Stimulated activated naive CD8-positive, alpha-beta T cell treated with anti-CD3 and anti-CD28 coated beads, Interleukin-15, Interleukin-2, amounts not matched to agents 100 ng/mL and 50 ng/mL, for 24 hours (primary cell): ENCODE measurements at regions not wholly inside any gene's neighbourhood (a gene's known extent, or its start where the extent isn't known, plus 50 kb on each side); places are given as distances from the start of the nearest gene placed in this dataset.

ENCODE experiments used
- H3K27ac Mint-ChIP-seq: one replicate; pipeline ENCODE4 v1.8.0; 2021; ENCODE audit warnings: mild to moderate bottlenecking, mixed read lengths
- H3K27me3 Mint-ChIP-seq: one replicate; pipeline ENCODE4 v1.8.0; 2021; ENCODE audit warnings: mixed read lengths
- H3K36me3 Mint-ChIP-seq: one replicate; pipeline ENCODE4 v1.8.0; 2021; ENCODE audit warnings: low read depth, mixed read lengths
- H3K4me1 Mint-ChIP-seq: one replicate; pipeline ENCODE4 v1.8.0; 2021; ENCODE audit warnings: low read depth, mixed read lengths
- H3K4me3 Mint-ChIP-seq: one replicate; pipeline ENCODE4 v1.8.0; 2021; ENCODE audit warnings: mild to moderate bottlenecking, mixed read lengths
- H3K9me3 Mint-ChIP-seq: one replicate; pipeline ENCODE4 v1.8.0; 2021; ENCODE audit warnings: mixed read lengths

DNA sequence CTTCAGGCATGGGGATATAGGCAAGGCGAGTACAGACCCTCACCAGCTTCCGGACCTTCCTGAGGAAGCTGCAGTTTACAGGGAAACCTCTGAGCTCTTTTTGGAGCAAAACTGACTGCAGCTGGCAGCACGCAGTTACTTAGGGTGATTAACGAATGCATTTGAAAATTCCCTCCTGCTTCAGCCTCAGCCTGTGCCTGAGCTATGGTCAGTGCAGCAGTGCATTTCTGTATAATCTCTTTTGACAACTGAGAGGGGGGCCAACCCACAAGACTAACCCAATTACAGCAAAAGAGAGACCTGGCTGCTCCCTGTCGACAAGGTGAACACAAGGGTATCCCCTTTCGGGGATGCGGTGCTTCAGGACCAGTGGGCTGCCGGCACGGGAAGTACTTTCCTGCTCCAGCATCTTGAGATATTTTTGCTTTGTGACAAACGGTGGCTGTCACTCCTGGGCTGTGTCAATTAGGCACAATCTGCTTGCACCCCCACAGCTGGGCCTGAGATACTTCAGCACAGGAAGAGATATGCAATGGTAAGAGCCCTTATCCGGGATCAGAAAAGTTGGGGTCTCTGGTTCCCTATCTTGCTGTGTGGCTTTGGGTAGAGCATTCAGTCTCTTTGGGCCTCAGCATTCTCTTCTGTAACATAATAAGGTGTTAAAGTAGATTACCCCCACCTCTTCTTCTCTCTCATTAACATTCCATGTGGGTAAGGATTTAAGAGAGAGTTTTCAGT lies 141.0 kb downstream of the TMEM17 start:
- Mint-ChIP-seq H3K36me3 (no peaks in the 10 kb centered on the region), H3K4me3 (no peak overlapping the region), H3K27ac (no peak overlapping the region), H3K4me1 (peaks cover 7% of the 10 kb centered on the region), H3K27me3 (no peaks in the 10 kb centered on the region), H3K9me3 (no peaks in the 10 kb centered on the region)

- no peaks in the 10 kb centered on the region for H3K27me3 Mint-ChIP-seq
- no peak overlapping the region for H3K27ac Mint-ChIP-seq
- H3K4me1 Mint-ChIP-seq = peaks cover 7% of the 10 kb centered on the region
- no peaks in the 10 kb centered on the region for H3K9me3 Mint-ChIP-seq
- H3K36me3 Mint-ChIP-seq = no peaks in the 10 kb centered on the region
- no peak overlapping the region for H3K4me3 Mint-ChIP-seq
Observed at GRCh38 chr2:62363166-62363565, 142.8 kb downstream of the TMEM17 start.

- H3K4me1 Mint-ChIP-seq = peaks cover 7% of the 10 kb centered on the region
- no peaks in the 10 kb centered on the region for H3K27me3 Mint-ChIP-seq
- no peak overlapping the region for H3K27ac Mint-ChIP-seq
- no peaks in the 10 kb centered on the region for H3K9me3 Mint-ChIP-seq
- no peak overlapping the region for H3K4me3 Mint-ChIP-seq
- no peaks in the 10 kb centered on the region for H3K36me3 Mint-ChIP-seq
Observed at GRCh38 chr2:62362561-62362960, 143.4 kb downstream of the TMEM17 start.

DNA sequence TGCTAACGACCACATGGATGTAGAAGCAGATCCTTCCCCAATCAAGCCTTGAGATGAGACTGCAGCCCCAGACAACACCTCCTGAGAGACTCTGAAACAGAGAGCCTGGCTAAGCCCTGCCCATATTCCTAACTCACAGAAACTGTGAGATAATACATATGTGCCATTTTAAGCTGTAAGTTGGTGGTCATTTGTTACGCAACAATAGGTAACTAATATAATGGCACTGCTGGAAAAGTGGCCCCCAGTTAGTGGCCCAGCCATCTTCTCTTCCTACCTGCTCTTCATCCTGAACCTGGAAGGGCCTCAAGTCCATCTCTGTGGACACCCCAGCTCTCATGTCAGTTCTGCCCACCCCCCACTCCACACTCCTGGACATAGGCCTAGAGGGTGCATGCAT lies 144.0 kb downstream of the TMEM17 start:
- peaks cover 7% of the 10 kb centered on the region for H3K4me1 Mint-ChIP-seq
- H3K36me3 Mint-ChIP-seq = no peaks in the 10 kb centered on the region

DNA sequence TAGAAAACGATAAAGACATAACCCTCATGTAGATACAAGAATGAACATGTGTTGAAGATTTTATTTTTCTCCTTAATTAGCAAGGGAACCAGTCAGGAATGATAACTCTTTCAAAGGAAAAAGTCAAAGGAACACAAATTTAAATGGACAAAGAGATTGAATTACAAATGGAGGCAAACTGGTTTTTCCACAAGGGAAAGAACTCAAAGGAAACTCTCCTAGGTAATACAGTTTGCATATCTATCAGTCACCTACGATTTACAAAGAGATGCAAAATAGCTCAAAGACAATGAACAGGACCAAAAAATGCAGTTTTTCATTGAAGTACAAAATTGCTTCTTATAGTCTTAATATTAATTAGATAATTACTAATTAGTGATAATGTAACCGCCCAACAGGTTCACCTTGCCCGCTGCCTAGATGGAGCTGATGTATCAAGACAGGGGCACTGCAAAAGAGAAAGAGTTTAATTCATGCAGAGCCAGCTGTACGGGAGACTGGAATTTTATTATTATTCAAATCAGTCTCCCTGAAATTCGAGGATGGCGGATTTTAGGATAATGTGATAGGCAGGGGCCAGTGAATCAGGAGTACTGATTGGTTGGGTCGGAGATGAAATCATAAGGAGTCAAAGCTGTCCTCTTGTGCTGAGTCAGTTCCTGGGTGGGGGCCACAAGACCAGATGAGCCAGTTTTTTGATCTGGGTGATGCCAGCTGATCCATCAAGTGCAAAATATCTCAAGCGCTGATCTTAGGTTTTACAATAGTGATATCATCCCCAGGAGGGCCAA lies 151.0 kb downstream of the TMEM17 start:
- Mint-ChIP-seq H3K4me1 (no peaks in the 10 kb centered on the region), H3K36me3 (no peaks in the 10 kb centered on the region), H3K27me3 (no peaks in the 10 kb centered on the region), H3K27ac (no peak overlapping the region), H3K4me3 (no peak overlapping the region), H3K9me3 (peaks cover 6% of the 10 kb centered on the region)

More for the DNA sequence above, 144.0 kb downstream of the TMEM17 start:
- no peaks in the 10 kb centered on the region for H3K9me3 Mint-ChIP-seq
- no peak overlapping the region for H3K4me3 Mint-ChIP-seq
- no peaks in the 10 kb centered on the region for H3K27me3 Mint-ChIP-seq
- H3K27ac Mint-ChIP-seq = no peak overlapping the region

DNA sequence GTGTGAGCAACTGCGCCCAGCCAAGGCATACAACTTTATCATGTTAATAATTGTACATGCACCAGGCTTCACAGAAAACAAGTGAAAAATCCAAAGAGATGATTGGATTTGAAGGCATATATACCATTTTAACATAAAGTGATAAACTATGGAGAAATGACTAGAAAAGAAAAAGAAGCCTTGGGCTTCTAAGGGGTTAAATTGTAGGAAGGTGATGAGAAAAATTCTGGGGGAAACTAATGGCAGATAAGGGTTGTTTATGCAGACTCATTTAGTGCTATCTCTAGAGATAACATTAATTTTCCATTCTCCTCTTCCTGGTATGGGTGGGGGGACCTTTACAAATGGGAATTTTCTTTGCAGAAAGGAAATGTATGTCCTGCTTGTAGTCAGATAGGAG lies 154.0 kb downstream of the TMEM17 start:
- Mint-ChIP-seq H3K4me1 (peaks cover 8% of the 10 kb centered on the region), H3K9me3 (peaks cover 11% of the 10 kb centered on the region), H3K27me3 (no peaks in the 10 kb centered on the region), H3K4me3 (no peak overlapping the region), H3K27ac (no peak overlapping the region), H3K36me3 (no peaks in the 10 kb centered on the region)

GRCh38 chr2:62349788-62350187 lies 153.9 kb downstream of the B3GNT2 start:
- Mint-ChIP-seq H3K27me3 (no peaks in the 10 kb centered on the region), H3K4me3 (no peak overlapping the region), H3K9me3 (peaks cover 11% of the 10 kb centered on the region), H3K27ac (no peak overlapping the region), H3K36me3 (no peaks in the 10 kb centered on the region), H3K4me1 (peaks cover 8% of the 10 kb centered on the region)

DNA sequence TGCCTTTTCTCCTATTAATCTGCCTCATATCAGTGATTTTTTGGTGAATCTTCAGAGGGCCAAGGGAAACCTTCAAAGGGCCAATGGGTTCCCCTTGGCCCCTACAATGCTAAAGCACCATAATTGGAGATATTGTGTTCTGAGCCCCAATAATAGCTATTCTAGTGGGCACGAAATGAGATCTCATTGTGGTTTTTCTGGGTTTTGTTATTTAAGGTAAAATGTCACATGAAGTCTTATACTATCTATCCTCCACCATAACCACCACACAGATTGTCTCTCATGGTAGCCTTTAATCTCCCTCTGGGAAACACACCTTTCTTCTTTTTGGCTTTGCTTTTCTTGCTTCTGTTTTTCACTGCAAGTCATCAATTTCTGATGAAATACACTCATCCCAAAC lies 152.8 kb downstream of the B3GNT2 start:
- Mint-ChIP-seq H3K36me3 (no peaks in the 10 kb centered on the region), H3K4me1 (peaks cover 13% of the 10 kb centered on the region), H3K4me3 (no peak overlapping the region), H3K9me3 (peaks cover 11% of the 10 kb centered on the region), H3K27ac (no peak overlapping the region), H3K27me3 (no peaks in the 10 kb centered on the region)

DNA sequence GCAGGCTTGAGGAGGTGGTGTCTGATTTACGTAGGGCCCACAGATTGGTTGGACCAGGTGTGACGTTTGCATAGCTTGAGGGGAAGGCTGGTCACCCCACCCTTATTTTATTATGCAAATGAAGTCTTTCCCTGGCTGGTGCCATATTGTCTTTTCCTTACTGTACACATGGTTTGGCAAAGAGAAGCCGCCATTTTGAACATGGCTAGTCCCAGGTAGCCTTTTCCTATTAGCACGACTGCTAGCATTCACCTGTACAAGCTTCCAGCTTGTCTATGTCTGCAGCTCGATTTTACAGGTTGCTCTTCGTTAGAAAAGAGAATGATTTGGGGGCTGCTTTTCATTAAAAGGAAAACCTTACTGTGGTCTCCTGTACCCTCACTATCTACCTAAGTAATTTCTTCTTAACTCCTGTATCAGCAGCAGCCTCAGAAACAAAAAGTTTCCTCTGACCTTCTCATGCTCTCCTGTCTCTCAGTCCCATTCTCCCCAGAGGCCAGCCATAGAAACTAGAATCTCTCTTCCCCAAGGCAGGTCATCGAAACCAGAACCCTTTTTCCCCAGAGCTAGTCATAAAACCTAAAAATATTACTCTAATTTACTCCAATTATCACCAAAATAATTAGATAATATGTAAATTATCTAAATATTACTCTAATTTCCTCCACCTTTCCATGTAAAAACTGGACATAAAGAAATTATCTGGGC lies 151.8 kb downstream of the B3GNT2 start:
- Mint-ChIP-seq H3K27me3 (no peaks in the 10 kb centered on the region), H3K27ac (no peak overlapping the region), H3K4me1 (peaks cover 13% of the 10 kb centered on the region), H3K9me3 (peaks cover 11% of the 10 kb centered on the region), H3K36me3 (no peaks in the 10 kb centered on the region), H3K4me3 (no peak overlapping the region)

DNA sequence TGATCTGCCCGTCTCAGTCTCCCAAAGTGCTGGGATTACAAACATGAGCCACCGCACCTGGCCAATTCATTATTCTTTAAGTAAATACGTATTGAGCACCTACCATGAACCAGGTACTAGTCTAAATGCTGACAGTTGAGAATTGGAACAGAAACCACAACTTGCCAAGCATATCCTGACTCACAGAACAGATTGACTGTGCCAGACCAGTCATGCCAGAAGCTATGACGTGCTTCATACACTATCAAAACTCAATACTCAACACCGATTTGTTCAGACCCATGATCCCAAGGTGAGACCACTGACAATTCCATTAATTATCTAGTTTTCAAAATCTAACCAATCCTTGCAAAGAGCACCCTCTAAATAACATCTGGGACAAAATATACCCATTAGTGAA lies 148.6 kb downstream of the B3GNT2 start:
- peaks cover 18% of the 10 kb centered on the region for H3K4me1 Mint-ChIP-seq
- H3K27ac Mint-ChIP-seq = no peak overlapping the region
- H3K36me3 Mint-ChIP-seq = no peaks in the 10 kb centered on the region
- H3K9me3 Mint-ChIP-seq = peaks cover 4% of the 10 kb centered on the region
- no peak overlapping the region for H3K4me3 Mint-ChIP-seq
- no peaks in the 10 kb centered on the region for H3K27me3 Mint-ChIP-seq

- Mint-ChIP-seq H3K27me3 (no peaks in the 10 kb centered on the region), H3K36me3 (no peaks in the 10 kb centered on the region), H3K4me3 (no peak overlapping the region), H3K4me1 (peaks cover 13% of the 10 kb centered on the region), H3K9me3 (peaks cover 3% of the 10 kb centered on the region), H3K27ac (no peak overlapping the region)
Observed at GRCh38 chr2:62343636-62344337, 147.9 kb downstream of the B3GNT2 start.

DNA sequence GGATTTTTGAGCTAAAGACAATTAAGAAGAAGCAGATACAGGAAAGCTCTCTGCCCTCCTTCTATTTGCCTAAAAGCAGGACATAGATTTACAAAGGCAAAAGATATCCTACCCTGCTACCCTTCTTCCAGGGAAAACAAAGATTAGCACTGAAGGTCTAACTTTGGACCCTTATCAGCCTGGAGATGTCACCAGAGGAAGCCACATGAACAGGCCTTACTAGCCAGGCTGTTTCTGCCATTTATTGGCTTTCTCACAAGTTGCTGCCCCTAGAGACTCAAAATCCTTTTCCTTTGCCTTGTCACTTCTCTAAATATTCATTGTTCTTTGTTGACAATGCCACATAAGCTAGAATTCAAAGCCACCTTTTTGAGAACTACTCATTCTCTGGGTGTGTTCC lies 147.3 kb downstream of the B3GNT2 start:
- Mint-ChIP-seq H3K4me1 (peaks cover 10% of the 10 kb centered on the region), H3K27ac (no peak overlapping the region), H3K27me3 (no peaks in the 10 kb centered on the region), H3K4me3 (no peak overlapping the region), H3K9me3 (no peaks in the 10 kb centered on the region), H3K36me3 (no peaks in the 10 kb centered on the region)

GRCh38 chr2:62340994-62341484 lies 145.1 kb downstream of the B3GNT2 start:
- no peaks in the 10 kb centered on the region for H3K27me3 Mint-ChIP-seq
- no peaks in the 10 kb centered on the region for H3K36me3 Mint-ChIP-seq
- H3K27ac Mint-ChIP-seq = no peak overlapping the region
- H3K4me1 Mint-ChIP-seq = peaks cover 10% of the 10 kb centered on the region
- no peak overlapping the region for H3K4me3 Mint-ChIP-seq
- H3K9me3 Mint-ChIP-seq = no peaks in the 10 kb centered on the region

- H3K4me1 Mint-ChIP-seq = peaks cover 14% of the 10 kb centered on the region
- no peak overlapping the region for H3K27ac Mint-ChIP-seq
- no peak overlapping the region for H3K4me3 Mint-ChIP-seq
Observed at GRCh38 chr2:62339837-62340236, 143.9 kb downstream of the B3GNT2 start.

More at GRCh38 chr2:62339837-62340236, 143.9 kb downstream of the B3GNT2 start:
- Mint-ChIP-seq H3K9me3 (no peaks in the 10 kb centered on the region), H3K36me3 (no peaks in the 10 kb centered on the region), H3K27me3 (no peaks in the 10 kb centered on the region)
